Mucosa of descending colon (tissue), 3 donors: ENCODE measurements at regions not wholly inside any gene's neighbourhood (a gene's known extent, or its start where the extent isn't known, plus 50 kb on each side); places are given as distances from the start of the nearest gene placed in this dataset.

Source experiments
- ATAC-seq: fragments of 200-7000 bp; cut with Tn5 transposase; one replicate; pipeline ENCODE4 v1.9.1; 2020; ENCODE audit warnings: mild to moderate bottlenecking, moderate library complexity
- DNase-seq, 3 donors: peaks; one replicate each; pipeline ENCODE4 v3.0.0-alpha.2; 2020
- H3K36me3 ChIP-seq: fragments of 200-600 bp; one replicate; pipeline ENCODE4 v1.8.0; 2021; ENCODE audit warnings: low read depth, mild to moderate bottlenecking
- H3K4me1 ChIP-seq: fragments of 200-600 bp; one replicate; pipeline ENCODE4 v1.8.0; 2021; ENCODE audit warnings: low read depth, mild to moderate bottlenecking
- H3K4me3 ChIP-seq: fragments of 200-600 bp; one replicate; pipeline ENCODE4 v1.8.0; 2021; ENCODE audit warnings: mild to moderate bottlenecking
- H3K9me3 ChIP-seq: fragments of 200-600 bp; one replicate; pipeline ENCODE4 v1.8.0; 2021; ENCODE audit warnings: mild to moderate bottlenecking
- CTCF ChIP-seq: fragments of 200-600 bp; IDR thresholded peaks from one replicate; pipeline ENCODE4 v1.8.0; 2022; ENCODE audit warnings: antibody characterized with exemption, mild to moderate bottlenecking
- intact Hi-C, 2 donors: fragments of 100-400 bp; cut with DNase I in 1 of 2; cut with micrococcal nuclease in 1 of 2; formaldehyde crosslinking; loops; one replicate each; pipeline versions ENCODE4 v1.11.0 to v1.11.1; 2022; cut with DNase I, micrococcal nuclease
- donor health status: DM: no; HTN: no; CAD: no; lungs with moderate emphysema.
- donor health status: DM: no; HTN: no; CAD: no.
- donor health status: DM: no; HTN: yes; CAD: no.

GRCh38 chr10:78935697-78936407 lies 132.9 kb upstream of the ZMIZ1 start:
- Histone ChIP-seq H3K36me3 (no peaks in the 10 kb centered on the region), H3K4me1 (no peaks in the 10 kb centered on the region), H3K9me3 (no peaks in the 10 kb centered on the region), H3K4me3 (no peak overlapping the region)
- no peak for ATAC-seq
- no peak for DNase-seq
- intact Hi-C loops = no loop called here
- no peak for TF ChIP-seq CTCF

- intact Hi-C loops = no loop called here
- Histone ChIP-seq H3K36me3 (no peaks in the 10 kb centered on the region), H3K4me1 (no peaks in the 10 kb centered on the region), H3K4me3 (no peak overlapping the region), H3K9me3 (no peaks in the 10 kb centered on the region)
- peak; percentile 23 for ATAC-seq
- TF ChIP-seq CTCF = no peak
- DNase-seq = peak in 1 of 3 donors; percentile 18
These were observed 132.1 kb upstream of the ZMIZ1 start for GRCh38 chr10:78936412-78937342.

GRCh38 chr10:78937393-78937792 lies 131.4 kb upstream of the ZMIZ1 start:
- Histone ChIP-seq H3K9me3 (no peaks in the 10 kb centered on the region), H3K36me3 (no peaks in the 10 kb centered on the region), H3K4me1 (no peaks in the 10 kb centered on the region), H3K4me3 (no peak overlapping the region)
- no peak for DNase-seq
- TF ChIP-seq CTCF = no peak
- ATAC-seq = no peak
- intact Hi-C loops = no loop called here

- no peak overlapping the region for H3K4me3 ChIP-seq
- no peaks in the 10 kb centered on the region for H3K4me1 ChIP-seq
- no peaks in the 10 kb centered on the region for H3K36me3 ChIP-seq
- intact Hi-C loops = no loop called here
- no peak for TF ChIP-seq CTCF
- DNase-seq (no peak), ATAC-seq (no peak)
- no peaks in the 10 kb centered on the region for H3K9me3 ChIP-seq
These were observed 130.7 kb upstream of the ZMIZ1 start for GRCh38 chr10:78937800-78938694.
